ENCODE measurements at regions not wholly inside any gene's neighbourhood (a gene's known extent, or its start where the extent isn't known, plus 50 kb on each side); places are given as distances from the start of the nearest gene placed in this dataset.

DNA sequence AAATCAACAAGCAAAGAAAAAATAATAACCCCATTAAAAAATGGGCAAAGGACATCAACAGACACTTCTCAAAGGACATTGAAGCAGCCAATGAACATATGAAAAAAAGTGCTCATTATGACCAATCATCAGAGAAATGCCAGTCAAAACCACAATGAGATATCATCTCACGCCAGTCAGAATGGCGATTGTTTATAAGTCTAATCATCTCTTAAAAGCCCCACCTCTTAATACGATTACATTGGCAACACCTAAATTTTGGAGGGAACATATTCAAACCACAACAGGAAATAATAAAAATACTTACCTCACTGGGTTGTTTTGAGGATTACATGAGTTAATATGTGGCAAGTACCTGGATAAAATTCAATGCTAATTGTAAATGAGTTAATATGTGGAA lies 57.1 kb upstream of the PLPPR4 start:
- no peaks in the 10 kb centered on the region for H3K27me3 ChIP-seq
- ATAC-seq (no peak), FAIRE-seq (no peak), DNase-seq (no peak)
- H3K4me1 ChIP-seq: no peaks in the 10 kb centered on the region
- intact Hi-C loops (cut with DNase I): no loop called here
- no peak overlapping the region for H3K27ac ChIP-seq
- no peak overlapping the region for H3K4me3 ChIP-seq
- WGBS, 2 donors: 41 to 57% methylated on average over 3 of the region's 3 CpGs
- no peaks in the 10 kb centered on the region for H3K9me3 ChIP-seq
- no peaks in the 10 kb centered on the region for H3K36me3 ChIP-seq
- TF ChIP-seq, protein P1, sequence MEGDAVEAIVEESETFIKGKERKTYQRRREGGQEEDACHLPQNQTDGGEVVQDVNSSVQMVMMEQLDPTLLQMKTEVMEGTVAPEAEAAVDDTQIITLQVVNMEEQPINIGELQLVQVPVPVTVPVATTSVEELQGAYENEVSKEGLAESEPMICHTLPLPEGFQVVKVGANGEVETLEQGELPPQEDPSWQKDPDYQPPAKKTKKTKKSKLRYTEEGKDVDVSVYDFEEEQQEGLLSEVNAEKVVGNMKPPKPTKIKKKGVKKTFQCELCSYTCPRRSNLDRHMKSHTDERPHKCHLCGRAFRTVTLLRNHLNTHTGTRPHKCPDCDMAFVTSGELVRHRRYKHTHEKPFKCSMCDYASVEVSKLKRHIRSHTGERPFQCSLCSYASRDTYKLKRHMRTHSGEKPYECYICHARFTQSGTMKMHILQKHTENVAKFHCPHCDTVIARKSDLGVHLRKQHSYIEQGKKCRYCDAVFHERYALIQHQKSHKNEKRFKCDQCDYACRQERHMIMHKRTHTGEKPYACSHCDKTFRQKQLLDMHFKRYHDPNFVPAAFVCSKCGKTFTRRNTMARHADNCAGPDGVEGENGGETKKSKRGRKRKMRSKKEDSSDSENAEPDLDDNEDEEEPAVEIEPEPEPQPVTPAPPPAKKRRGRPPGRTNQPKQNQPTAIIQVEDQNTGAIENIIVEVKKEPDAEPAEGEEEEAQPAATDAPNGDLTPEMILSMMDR (IDR thresholded peaks at IDR 0.05): no peak

Measured in pancreas (tissue), 10 donors.